ENCODE measurements at regions not wholly inside any gene's neighbourhood (a gene's known extent, or its start where the extent isn't known, plus 50 kb on each side); places are given as distances from the start of the nearest gene placed in this dataset.

GRCh38 chr4:12949719-12950490 is 534.2 kb downstream of the RAB28 start:
- TF ChIP-seq SUZ12 (IDR thresholded peaks at IDR 0.05; ENCODE audit: extremely low read depth, insufficient read depth, insufficient read length) (no peak), YY1 (IDR thresholded peaks at IDR 0.05; ENCODE audit: insufficient read depth, insufficient read length) (no peak)

Data from NT2/D1 (cell line).